Calu3 (cell line): ENCODE measurements at regions not wholly inside any gene's neighbourhood (a gene's known extent, or its start where the extent isn't known, plus 50 kb on each side); places are given as distances from the start of the nearest gene placed in this dataset.

Source experiments
- BruUV-seq: library from RNA; stranded (reverse); fragments of 400-500 nt; replicated peaks from 2 replicates; lab custom pipeline; 2021; lab: Mats Ljungman, UMichigan
- CTCF ChIA-PET: fragments of 300-600 bp; sonication (Branson Sonifier 250); formaldehyde crosslinking; loops from one replicate; lab custom pipeline; 2022; ENCODE audit warnings: antibody characterized with exemption; lab: Charles Lee
- DNase-seq: peaks from one replicate; pipeline ENCODE4 v3.0.0; 2022
- H3K27ac Mint-ChIP-seq: one replicate; pipeline ENCODE4 v1.8.0; 2022; ENCODE audit warnings: mixed read lengths; ENCODE audit not compliant: unreplicated experiment
- H3K27me3 Mint-ChIP-seq: one replicate; pipeline ENCODE4 v1.8.0; 2022; ENCODE audit warnings: mixed read lengths; ENCODE audit not compliant: unreplicated experiment
- H3K36me3 Mint-ChIP-seq: one replicate; pipeline ENCODE4 v1.8.0; 2022; ENCODE audit warnings: mild to moderate bottlenecking, moderate library complexity, mixed read lengths; ENCODE audit not compliant: insufficient read depth, unreplicated experiment
- H3K4me1 Mint-ChIP-seq: one replicate; pipeline ENCODE4 v1.8.0; 2022; ENCODE audit warnings: mild to moderate bottlenecking, low read depth, mixed read lengths; ENCODE audit not compliant: unreplicated experiment
- H3K4me3 Mint-ChIP-seq: one replicate; pipeline ENCODE4 v1.8.0; 2022; ENCODE audit warnings: mild to moderate bottlenecking, low read depth, moderate library complexity, mixed read lengths; ENCODE audit not compliant: unreplicated experiment
- H3K9me3 Mint-ChIP-seq: one replicate; pipeline ENCODE4 v1.8.0; 2022; ENCODE audit warnings: low read depth, mixed read lengths; ENCODE audit not compliant: unreplicated experiment
- CTCF ChIP-seq: fragments of 200-600 bp; IDR thresholded peaks from one replicate; pipeline ENCODE4 v1.8.0; 2022; ENCODE audit warnings: antibody characterized with exemption; ENCODE audit not compliant: unreplicated experiment
- intact Hi-C: fragments of 100-400 bp; cut with micrococcal nuclease; formaldehyde crosslinking; loops from one replicate; pipeline ENCODE4 v1.10.0; 2022; ENCODE audit not compliant: unreplicated experiment

- DNase-seq = no peak
- Mint-ChIP-seq H3K27ac (no peak overlapping the region), H3K4me1 (no peaks in the 10 kb centered on the region), H3K9me3 (no peaks in the 10 kb centered on the region), H3K4me3 (no peak overlapping the region), H3K27me3 (peaks cover 77% of the 10 kb centered on the region), H3K36me3 (no peaks in the 10 kb centered on the region)
- no TSS peak for BruUV-seq
- CTCF ChIA-PET = interaction anchor here (0.7 kb wide), 2 partner anchors 163 to 402 kb away, joined by 5 to 8 read pairs; no protein-coding TSS in a partner anchor
- TF ChIP-seq CTCF = no peak
- intact Hi-C loops = no loop called here
Measured at GRCh38 chr6:44635486-44635885, 248.0 kb downstream of the CDC5L start.

GRCh38 chr6:44636561-44637248, 249.2 kb downstream of the CDC5L start:
- no peak for DNase-seq
- H3K27ac Mint-ChIP-seq = no peak overlapping the region
- no peaks in the 10 kb centered on the region for H3K36me3 Mint-ChIP-seq
- CTCF ChIA-PET = interaction anchor here (0.8 kb wide), 1 partner anchor 9 kb away, joined by 3 read pairs; no protein-coding TSS in a partner anchor
- no peak overlapping the region for H3K4me3 Mint-ChIP-seq
- no peaks in the 10 kb centered on the region for H3K9me3 Mint-ChIP-seq
- intact Hi-C loops = no loop called here
- H3K4me1 Mint-ChIP-seq = no peaks in the 10 kb centered on the region
- no peak for TF ChIP-seq CTCF
- BruUV-seq = no TSS peak
- peaks cover 77% of the 10 kb centered on the region for H3K27me3 Mint-ChIP-seq

GRCh38 chr6:44641344-44642031, 254.0 kb downstream of the CDC5L start:
- no peak for DNase-seq
- no peak for TF ChIP-seq CTCF
- Mint-ChIP-seq H3K4me3 (no peak overlapping the region), H3K4me1 (no peaks in the 10 kb centered on the region), H3K9me3 (no peaks in the 10 kb centered on the region), H3K27me3 (peaks cover 74% of the 10 kb centered on the region), H3K27ac (no peak overlapping the region), H3K36me3 (no peaks in the 10 kb centered on the region)
- BruUV-seq = no TSS peak
- CTCF ChIA-PET = no interaction called here
- intact Hi-C loops = no loop called here

GRCh38 chr6:44642349-44642748, 254.8 kb downstream of the CDC5L start:
- Mint-ChIP-seq H3K4me3 (no peak overlapping the region), H3K9me3 (no peaks in the 10 kb centered on the region), H3K36me3 (no peaks in the 10 kb centered on the region), H3K4me1 (no peaks in the 10 kb centered on the region), H3K27ac (no peak overlapping the region), H3K27me3 (peaks cover 65% of the 10 kb centered on the region)
- no TSS peak for BruUV-seq
- no peak for DNase-seq
- CTCF ChIA-PET = no interaction called here
- TF ChIP-seq CTCF = no peak
- intact Hi-C loops = no loop called here
